ENCODE measurements at regions not wholly inside any gene's neighbourhood (a gene's known extent, or its start where the extent isn't known, plus 50 kb on each side); places are given as distances from the start of the nearest gene placed in this dataset.

- no peak for DNase-seq
Observed at GRCh38 chr9:107213561-107214028, 69.5 kb upstream of the RAD23B start.

GRCh38 chr9:107214381-107214780 lies 68.7 kb upstream of the RAD23B start:
- no peak for DNase-seq

GRCh38 chr9:107214915-107215314 lies 68.2 kb upstream of the RAD23B start:
- DNase-seq, result no peak

- no peak for DNase-seq
Observed at GRCh38 chr9:107215381-107215780, 67.7 kb upstream of the RAD23B start.

- DNase-seq, result no peak
Observed at GRCh38 chr9:107216329-107216728, 66.8 kb upstream of the RAD23B start.

GRCh38 chr9:107218829-107219485 lies 64.1 kb upstream of the RAD23B start:
- DNase-seq, result no peak

GRCh38 chr9:107219486-107220077 lies 63.5 kb upstream of the RAD23B start:
- no peak for DNase-seq

- DNase-seq, result no peak
Observed at GRCh38 chr9:107221321-107221720, 61.8 kb upstream of the RAD23B start.

- no peak for DNase-seq
Observed at GRCh38 chr9:107222020-107222522, 61.0 kb upstream of the RAD23B start.

GRCh38 chr9:107223381-107223780 lies 59.7 kb upstream of the RAD23B start:
- DNase-seq, result no peak

- DNase-seq, result no peak
Observed at GRCh38 chr9:107224252-107224651, 58.8 kb upstream of the RAD23B start.

- DNase-seq, result no peak
Observed at GRCh38 chr9:107226421-107226820, 56.7 kb upstream of the RAD23B start.

- no peak for DNase-seq
Observed at GRCh38 chr9:107227774-107228173, 55.3 kb upstream of the RAD23B start.

- DNase-seq, result peak; percentile 61
Observed at GRCh38 chr9:107228496-107229039, 54.5 kb upstream of the RAD23B start.

- no peak for DNase-seq
Observed at GRCh38 chr9:107229241-107229741, 53.8 kb upstream of the RAD23B start.
